C1 segment of cervical spinal cord (tissue), 14 donors: ENCODE measurements at regions not wholly inside any gene's neighbourhood (a gene's known extent, or its start where the extent isn't known, plus 50 kb on each side); places are given as distances from the start of the nearest gene placed in this dataset.

ENCODE experiments used
- DNase-seq, 14 donors: peaks; one replicate each; lab custom pipeline; 2025; lab: John Stamatoyannopoulos, UW

- no peak for DNase-seq
Observed at GRCh38 chr20:24738981-24739633, 210.0 kb upstream of the CST7 start.

GRCh38 chr20:24739746-24740145 is 209.3 kb upstream of the CST7 start:
- DNase-seq = no peak

GRCh38 chr20:24741493-24742072 is 207.5 kb upstream of the CST7 start:
- no peak for DNase-seq

- no peak for DNase-seq
Observed at GRCh38 chr20:24742436-24742835, 206.6 kb upstream of the CST7 start.

GRCh38 chr20:24742989-24743388 is 206.1 kb upstream of the CST7 start:
- DNase-seq = no peak

GRCh38 chr20:24743641-24744040 is 205.4 kb upstream of the CST7 start:
- no peak for DNase-seq

- DNase-seq = no peak
Observed at GRCh38 chr20:24744747-24745146, 204.3 kb upstream of the CST7 start.

- no peak for DNase-seq
Observed at GRCh38 chr20:24745206-24745605, 203.9 kb upstream of the CST7 start.

- no peak for DNase-seq
Observed at GRCh38 chr20:24745617-24746350, 203.3 kb upstream of the CST7 start.

GRCh38 chr20:24746351-24746685 is 202.8 kb upstream of the CST7 start:
- DNase-seq = no peak

- no peak for DNase-seq
Observed at GRCh38 chr20:24747010-24747712, 201.9 kb upstream of the CST7 start.

GRCh38 chr20:24747881-24748595 is 201.0 kb upstream of the CST7 start:
- no peak for DNase-seq

- DNase-seq = no peak
Observed at GRCh38 chr20:24751551-24751950, 197.5 kb upstream of the CST7 start.

GRCh38 chr20:24752612-24753011 is 196.5 kb upstream of the CST7 start:
- no peak for DNase-seq

GRCh38 chr20:24753130-24753529 is 195.9 kb upstream of the CST7 start:
- no peak for DNase-seq

- peak in 1 of 14 donors; percentile 1 for DNase-seq
Observed at GRCh38 chr20:24754691-24755090, 194.4 kb upstream of the CST7 start.

- no peak for DNase-seq
Observed at GRCh38 chr20:24755411-24755922, 193.6 kb upstream of the CST7 start.

- DNase-seq = no peak
Observed at GRCh38 chr20:24756292-24757025, 192.6 kb upstream of the CST7 start.

- no peak for DNase-seq
Observed at GRCh38 chr20:24761220-24762065, 187.6 kb upstream of the CST7 start.

- DNase-seq = no peak
Observed at GRCh38 chr20:24762371-24762770, 186.7 kb upstream of the CST7 start.
